Caco-2 (cell line): ENCODE measurements at regions not wholly inside any gene's neighbourhood (a gene's known extent, or its start where the extent isn't known, plus 50 kb on each side); places are given as distances from the start of the nearest gene placed in this dataset.

Source experiments
- BruUV-seq: library from RNA; stranded (reverse); fragments of 400-500 nt; replicated peaks from 2 replicates; lab custom pipeline; 2021; lab: Mats Ljungman, UMichigan
- CTCF ChIA-PET: fragments of 300-600 bp; sonication (Branson Sonifier 250); formaldehyde crosslinking; loops from one replicate; lab custom pipeline; 2022; ENCODE audit warnings: antibody characterized with exemption; lab: Charles Lee
- POLR2A ChIA-PET: fragments of 300-600 bp; sonication (Branson Sonifier 250); formaldehyde crosslinking; loops from one replicate; lab custom pipeline; 2022; ENCODE audit warnings: antibody characterized with exemption; lab: Charles Lee
- DNase-seq, 2 experiments: peaks; one replicate each; pipeline versions ENCODE4 v3.0.0 to v3.0.0-alpha.2; 2020 to 2022
- H3K27me3 ChIP-seq: replicated peaks from 2 replicates; pipeline ENCODE4 v1.6.0; 2011; ENCODE audit warnings: low read length; ENCODE audit not compliant: control insufficient read depth, insufficient read depth
- H3K36me3 ChIP-seq: 2 replicates; pipeline ENCODE4 v1.5.1; 2011; ENCODE audit warnings: low read length; ENCODE audit not compliant: control insufficient read depth, insufficient read depth
- H3K4me1 ChIP-seq: fragments of 250-450 bp; sonication (Bioruptor Pico); 2 replicates; pipeline ENCODE4 v1.5.1; 2020; ENCODE audit warnings: mild to moderate bottlenecking
- H3K4me3 ChIP-seq: 2 replicates; pipeline ENCODE4 v1.5.1; 2011; ENCODE audit warnings: low read depth, mild to moderate bottlenecking, control low read depth, low read length
- H3K9me3 ChIP-seq: fragments of 250-450 bp; sonication (Bioruptor Pico); 2 replicates; pipeline ENCODE4 v1.5.1; 2020; ENCODE audit warnings: mild to moderate bottlenecking, moderate library complexity
- H3K27ac Mint-ChIP-seq: one replicate; pipeline ENCODE4 v1.8.0; 2022; ENCODE audit warnings: mixed read lengths; ENCODE audit not compliant: unreplicated experiment
- H3K27me3 Mint-ChIP-seq: one replicate; pipeline ENCODE4 v1.8.0; 2022; ENCODE audit warnings: mixed read lengths; ENCODE audit not compliant: insufficient read depth, unreplicated experiment
- H3K36me3 Mint-ChIP-seq: one replicate; pipeline ENCODE4 v1.8.0; 2022; ENCODE audit warnings: mild to moderate bottlenecking, mixed read lengths; ENCODE audit not compliant: insufficient read depth, unreplicated experiment
- H3K4me1 Mint-ChIP-seq: one replicate; pipeline ENCODE4 v1.8.0; 2022; ENCODE audit warnings: low read depth, mixed read lengths; ENCODE audit not compliant: unreplicated experiment
- H3K4me3 Mint-ChIP-seq: one replicate; pipeline ENCODE4 v1.8.0; 2022; ENCODE audit warnings: mild to moderate bottlenecking, moderate library complexity, mixed read lengths; ENCODE audit not compliant: unreplicated experiment
- H3K9me3 Mint-ChIP-seq: one replicate; pipeline ENCODE4 v1.8.0; 2022; ENCODE audit warnings: mixed read lengths; ENCODE audit not compliant: unreplicated experiment
- CTCF ChIP-seq, 2 experiments: fragments of 200-600 bp in 1 of 2; IDR thresholded peaks; 1 replicate in 1 of 2; 2 replicates in 1 of 2; pipeline versions ENCODE4 v1.5.1 to v1.8.0; 2011 to 2022; ENCODE audit warnings: antibody characterized with exemption in 1 of 2, control low read depth in 1 of 2, inconsistent platforms in 1 of 2, low read depth in 1 of 2, low read length in 1 of 2, mild to moderate bottlenecking in 1 of 2, moderate library complexity in 1 of 2; ENCODE audit not compliant: insufficient read depth in 1 of 2, severe bottlenecking in 1 of 2, unreplicated experiment in 1 of 2
- intact Hi-C: fragments of 100-400 bp; cut with micrococcal nuclease; formaldehyde crosslinking; loops from one replicate; pipeline ENCODE4 v1.10.0; 2022; ENCODE audit not compliant: unreplicated experiment

DNA sequence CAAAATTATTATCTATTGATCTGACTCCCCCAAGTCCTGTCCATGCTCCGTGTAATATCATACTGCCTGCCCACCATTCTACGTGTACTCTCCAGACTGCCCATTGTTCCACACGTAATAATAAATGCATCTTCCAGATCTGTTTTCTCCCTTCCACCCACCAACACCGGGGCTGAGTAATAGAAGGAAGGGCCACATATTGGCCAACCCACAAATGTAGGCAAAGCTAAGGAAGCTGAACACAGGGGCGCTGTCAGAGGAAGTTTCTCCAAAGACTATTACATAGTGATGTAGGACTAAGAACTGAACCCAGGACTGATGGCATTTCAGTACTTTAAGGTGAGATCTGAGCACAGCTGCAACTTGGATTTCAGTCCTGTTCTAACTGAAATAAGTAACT is 135.8 kb upstream of the GUCY1A1 start:
- Mint-ChIP-seq H3K27me3 (no peaks in the 10 kb centered on the region), H3K36me3 (no peaks in the 10 kb centered on the region), H3K9me3 (peaks cover 8% of the 10 kb centered on the region), H3K4me3 (no peak overlapping the region), H3K4me1 (no peaks in the 10 kb centered on the region), H3K27ac (no peak overlapping the region)
- BruUV-seq, result no TSS peak
- H3K36me3 ChIP-seq, result no peaks in the 10 kb centered on the region
- no peaks in the 10 kb centered on the region for H3K27me3 ChIP-seq
- DNase-seq, result no peak
- no peak for TF ChIP-seq CTCF (IDR thresholded peaks at IDR 0.05; ENCODE audit: insufficient read depth in 1 of 2, low read depth in 1 of 2, low read length in 1 of 2, severe bottlenecking in 1 of 2, unreplicated experiment in 1 of 2)
- H3K4me3 ChIP-seq, result no peak overlapping the region
- ChIA-PET CTCF (no interaction called here), POLR2A (no interaction called here)
- no peaks in the 10 kb centered on the region for H3K4me1 ChIP-seq
- H3K9me3 ChIP-seq, result no peaks in the 10 kb centered on the region
- intact Hi-C loops, result no loop called here

- ChIA-PET CTCF (no interaction called here), POLR2A (no interaction called here)
- H3K36me3 Mint-ChIP-seq, result no peaks in the 10 kb centered on the region
- no peaks in the 10 kb centered on the region for H3K27me3 ChIP-seq
- peaks cover 8% of the 10 kb centered on the region for H3K9me3 Mint-ChIP-seq
- no TSS peak for BruUV-seq
- TF ChIP-seq CTCF (IDR thresholded peaks at IDR 0.05; ENCODE audit: insufficient read depth in 1 of 2, low read depth in 1 of 2, low read length in 1 of 2, severe bottlenecking in 1 of 2, unreplicated experiment in 1 of 2), result no peak
- H3K4me3 Mint-ChIP-seq, result no peak overlapping the region
- no peaks in the 10 kb centered on the region for H3K9me3 ChIP-seq
- no peaks in the 10 kb centered on the region for H3K4me1 Mint-ChIP-seq
- no peaks in the 10 kb centered on the region for H3K36me3 ChIP-seq
- no peaks in the 10 kb centered on the region for H3K4me1 ChIP-seq
- H3K27me3 Mint-ChIP-seq, result no peaks in the 10 kb centered on the region
- intact Hi-C loops, result no loop called here
- no peak overlapping the region for H3K27ac Mint-ChIP-seq
- DNase-seq, result no peak
- no peak overlapping the region for H3K4me3 ChIP-seq
Measured at GRCh38 chr4:155530290-155530689, 136.4 kb upstream of the GUCY1A1 start.

- no peak overlapping the region for H3K4me3 ChIP-seq
- DNase-seq, result no peak
- POLR2A ChIA-PET, result no interaction called here
- Mint-ChIP-seq H3K4me1 (no peaks in the 10 kb centered on the region), H3K4me3 (no peak overlapping the region), H3K27ac (no peak overlapping the region), H3K9me3 (peaks cover 8% of the 10 kb centered on the region), H3K27me3 (no peaks in the 10 kb centered on the region), H3K36me3 (no peaks in the 10 kb centered on the region)
- no peak for TF ChIP-seq CTCF (IDR thresholded peaks at IDR 0.05; ENCODE audit: insufficient read depth in 1 of 2, low read depth in 1 of 2, low read length in 1 of 2, severe bottlenecking in 1 of 2, unreplicated experiment in 1 of 2)
- BruUV-seq, result no TSS peak
- CTCF ChIA-PET, result interaction anchor here (1.1 kb wide), 1 partner anchor 258 kb away, joined by 4 read pairs; no protein-coding TSS in a partner anchor
- no peaks in the 10 kb centered on the region for H3K4me1 ChIP-seq
- H3K9me3 ChIP-seq, result no peaks in the 10 kb centered on the region
- H3K36me3 ChIP-seq, result no peaks in the 10 kb centered on the region
- no peaks in the 10 kb centered on the region for H3K27me3 ChIP-seq
- intact Hi-C loops, result loop anchor here (1.0 kb wide), 1 partner anchor 258 kb away; no protein-coding TSS in a partner anchor
Measured at GRCh38 chr4:155529716-155530115, 136.9 kb upstream of the GUCY1A1 start.
